HG03469 (cell line): ENCODE measurements at regions not wholly inside any gene's neighbourhood (a gene's known extent, or its start where the extent isn't known, plus 50 kb on each side); places are given as distances from the start of the nearest gene placed in this dataset.

Source experiments
- ATAC-seq: cut with Tn5 transposase; IDR thresholded peaks from one replicate; pipeline ENCODE4 v1.9.1; 2021; ENCODE audit warnings: mild to moderate bottlenecking, moderate library complexity, moderate number of reproducible peaks; ENCODE audit not compliant: unreplicated experiment

- ATAC-seq, result no peak
Measured at GRCh38 chr15:46766021-46766420, 951.3 kb upstream of the SEMA6D start.

- no peak for ATAC-seq
Measured at GRCh38 chr15:46768287-46768686, 949.0 kb upstream of the SEMA6D start.

- no peak for ATAC-seq
Measured at GRCh38 chr15:46773016-46773415, 944.3 kb upstream of the SEMA6D start.

- no peak for ATAC-seq
Measured at GRCh38 chr15:46778876-46779275, 938.4 kb upstream of the SEMA6D start.

- no peak for ATAC-seq
Measured at GRCh38 chr15:46786590-46787285, 930.6 kb upstream of the SEMA6D start.

- ATAC-seq, result no peak
Measured at GRCh38 chr15:46795685-46796084, 921.6 kb upstream of the SEMA6D start.

GRCh38 chr15:46808834-46809233 is 908.5 kb upstream of the SEMA6D start:
- no peak for ATAC-seq

GRCh38 chr15:46815240-46815639 is 902.1 kb upstream of the SEMA6D start:
- ATAC-seq, result no peak

GRCh38 chr15:46815765-46816164 is 901.5 kb upstream of the SEMA6D start:
- no peak for ATAC-seq

- no peak for ATAC-seq
Measured at GRCh38 chr15:46848704-46849103, 868.6 kb upstream of the SEMA6D start.

GRCh38 chr15:46853600-46853999 is 863.7 kb upstream of the SEMA6D start:
- no peak for ATAC-seq

GRCh38 chr15:46854564-46854963 is 862.7 kb upstream of the SEMA6D start:
- no peak for ATAC-seq

GRCh38 chr15:46855388-46855787 is 861.9 kb upstream of the SEMA6D start:
- no peak for ATAC-seq

GRCh38 chr15:46856839-46857502 is 860.3 kb upstream of the SEMA6D start:
- no peak for ATAC-seq

- no peak for ATAC-seq
Measured at GRCh38 chr15:46858150-46858549, 859.2 kb upstream of the SEMA6D start.

- ATAC-seq, result no peak
Measured at GRCh38 chr15:46861796-46862195, 855.5 kb upstream of the SEMA6D start.

GRCh38 chr15:46865155-46865554 is 852.1 kb upstream of the SEMA6D start:
- ATAC-seq, result no peak

- ATAC-seq, result no peak
Measured at GRCh38 chr15:46872286-46872980, 844.9 kb upstream of the SEMA6D start.

GRCh38 chr15:46872981-46873330 is 844.3 kb upstream of the SEMA6D start:
- ATAC-seq, result no peak

GRCh38 chr15:46879032-46879770 is 838.1 kb upstream of the SEMA6D start:
- no peak for ATAC-seq

GRCh38 chr15:46880791-46881190 is 836.5 kb upstream of the SEMA6D start:
- ATAC-seq, result no peak
